IMR-90 (cell line): ENCODE measurements at regions not wholly inside any gene's neighbourhood (a gene's known extent, or its start where the extent isn't known, plus 50 kb on each side); places are given as distances from the start of the nearest gene placed in this dataset.

ENCODE experiments used
- ATAC-seq: fragments of 200-7000 bp; cut with Tn5 transposase; 2 replicates; pipeline ENCODE4 v1.9.1; 2020; ENCODE audit warnings: low read depth, mild to moderate bottlenecking, moderate library complexity
- BruUV-seq: library from RNA; stranded (reverse); fragments of 400-500 nt; replicated peaks from 2 replicates; lab custom pipeline; 2021; lab: Mats Ljungman, UMichigan
- CTCF ChIA-PET: fragments of 300-600 bp; formaldehyde crosslinking; extraction: SDS; loops from one replicate; lab custom pipeline; 2021; ENCODE audit warnings: antibody characterized with exemption; lab: Yijun Ruan, JAX
- POLR2A ChIA-PET: fragments of 300-600 bp; sonication (Branson Sonifier 250); formaldehyde crosslinking; loops from one replicate; lab custom pipeline; 2022; ENCODE audit warnings: antibody characterized with exemption; ENCODE audit not compliant: unreplicated experiment; lab: Charles Lee
- DNase-seq: peaks from one replicate; pipeline ENCODE4 v3.0.0; 2013
- H2AFZ ChIP-seq: replicated peaks from 2 replicates; pipeline ENCODE3; 2013; ENCODE audit warnings: low read length, mild to moderate bottlenecking; ENCODE audit not compliant: poor library complexity
- H2AK5ac ChIP-seq: 2 replicates; pipeline ENCODE4 v1.6.1; 2013; ENCODE audit warnings: low read depth, low read length, inconsistent platforms
- H2AK9ac ChIP-seq: replicated peaks from 2 replicates; pipeline ENCODE3; 2013; ENCODE audit warnings: mild to moderate bottlenecking, low read depth, low read length, moderate library complexity; ENCODE audit not compliant: poor library complexity
- H2BK120ac ChIP-seq: 2 replicates; pipeline ENCODE4 v1.6.1; 2013; ENCODE audit warnings: low read depth, low read length, inconsistent platforms
- H2BK15ac ChIP-seq: 3 replicates; pipeline ENCODE4 v1.6.1; 2013; ENCODE audit warnings: low read depth, low read length, inconsistent platforms
- H2BK20ac ChIP-seq: 2 replicates; pipeline ENCODE4 v1.6.1; 2013; ENCODE audit warnings: low read depth, mild to moderate bottlenecking, inconsistent platforms, low read length, moderate library complexity
- H2BK5ac ChIP-seq: 2 replicates; pipeline ENCODE4 v1.6.1; 2013; ENCODE audit warnings: mild to moderate bottlenecking, low read depth, low read length, inconsistent platforms; ENCODE audit not compliant: poor library complexity, severe bottlenecking
- H3K14ac ChIP-seq: replicated peaks from 2 replicates; pipeline ENCODE4 v1.6.1; 2013; ENCODE audit warnings: low read depth, low read length, inconsistent platforms
- H3K18ac ChIP-seq: 2 replicates; pipeline ENCODE4 v1.6.1; 2013; ENCODE audit warnings: low read depth, low read length, control low read depth
- H3K23ac ChIP-seq: 2 replicates; pipeline ENCODE4 v1.6.1; 2013; ENCODE audit warnings: low read depth, low read length, inconsistent platforms
- H3K27ac ChIP-seq: 2 replicates; pipeline ENCODE4 v1.5.1; 2013; ENCODE audit warnings: mild to moderate bottlenecking, control low read depth, low read length; ENCODE audit not compliant: insufficient read depth
- H3K27me3 ChIP-seq: 2 replicates; pipeline ENCODE4 v1.6.1; 2013; ENCODE audit warnings: low read length; ENCODE audit not compliant: control insufficient read depth, insufficient read depth
- H3K36me3 ChIP-seq: 2 replicates; pipeline ENCODE4 v1.6.1; 2013; ENCODE audit warnings: low read length, mixed read lengths; ENCODE audit not compliant: control insufficient read depth, insufficient read depth
- H3K4ac ChIP-seq: 2 replicates; pipeline ENCODE4 v1.6.1; 2013; ENCODE audit warnings: low read depth, low read length, inconsistent platforms
- H3K4me1 ChIP-seq: 2 replicates; pipeline ENCODE4 v1.6.1; 2013; ENCODE audit warnings: low read length, mixed read lengths; ENCODE audit not compliant: control insufficient read depth, insufficient read depth
- H3K4me2 ChIP-seq: 2 replicates; pipeline ENCODE4 v1.6.1; 2013; ENCODE audit warnings: low read depth, mild to moderate bottlenecking, control low read depth, low read length, moderate library complexity
- H3K4me3 ChIP-seq: 2 replicates; pipeline ENCODE4 v1.5.1; 2013; ENCODE audit warnings: low read depth, mild to moderate bottlenecking, control low read depth, low read length, moderate library complexity; ENCODE audit not compliant: insufficient read depth
- H3K56ac ChIP-seq: 2 replicates; pipeline ENCODE4 v1.6.1; 2013; ENCODE audit warnings: low read length, inconsistent platforms; ENCODE audit not compliant: insufficient read depth; ENCODE audit errors: extremely low read depth
- H3K79me1 ChIP-seq, 2 experiments: 2 replicates each; pipeline ENCODE4 v1.6.1; 2013; ENCODE audit warnings: low read length in 2 of 2, inconsistent platforms in 1 of 2, low read depth in 1 of 2
- H3K9ac ChIP-seq: 2 replicates; pipeline ENCODE4 v1.6.1; 2013; ENCODE audit warnings: low read depth, low read length, control low read depth
- H3K9me1 ChIP-seq: 2 replicates; pipeline ENCODE4 v1.6.1; 2013; ENCODE audit warnings: low read length, inconsistent platforms; ENCODE audit not compliant: insufficient read depth
- H3K9me3 ChIP-seq: 2 replicates; pipeline ENCODE4 v1.6.1; 2013; ENCODE audit warnings: low read length; ENCODE audit not compliant: control insufficient read depth, insufficient read depth
- H4K20me1 ChIP-seq: 2 replicates; pipeline ENCODE4 v1.6.1; 2013; ENCODE audit warnings: low read length, inconsistent platforms; ENCODE audit not compliant: insufficient read depth
- H4K5ac ChIP-seq: 2 replicates; pipeline ENCODE4 v1.6.1; 2013; ENCODE audit warnings: mild to moderate bottlenecking, low read depth, low read length, control low read depth
- H4K8ac ChIP-seq, 2 experiments: 2 replicates each; pipeline ENCODE4 v1.6.1; 2013; ENCODE audit warnings: low read depth in 2 of 2, low read length in 2 of 2, control low read depth in 1 of 2, inconsistent platforms in 1 of 2
- H4K91ac ChIP-seq: 2 replicates; pipeline ENCODE4 v1.6.1; 2013; ENCODE audit warnings: low read depth, low read length, inconsistent platforms; ENCODE audit not compliant: insufficient read depth
- BHLHE40 ChIP-seq: fragments of 150-350 bp; IDR thresholded peaks from 2 replicates; pipeline ENCODE4 v1.6.1; 2016; ENCODE audit warnings: mild to moderate bottlenecking, low read depth, low read length
- CEBPB ChIP-seq: IDR thresholded peaks from 2 replicates; pipeline ENCODE4 v1.6.1; 2012; ENCODE audit warnings: low read depth, low read length, improper control_type of control experiment
- CHD1 ChIP-seq: IDR thresholded peaks from 2 replicates; pipeline ENCODE4 v1.6.1; 2012; ENCODE audit warnings: low read depth, low read length, improper control_type of control experiment
- CTCF ChIP-seq: conservative IDR thresholded peaks from 2 replicates; pipeline ENCODE4 v1.5.1; 2012; ENCODE audit warnings: mild to moderate bottlenecking, low read depth, low read length, improper control_type of control experiment
- FOS ChIP-seq: fragments of 150-350 bp; IDR thresholded peaks from 2 replicates; pipeline ENCODE4 v1.6.1; 2016; ENCODE audit warnings: low read depth, low read length
- MAFK ChIP-seq: IDR thresholded peaks from 2 replicates; pipeline ENCODE4 v1.6.1; 2012; ENCODE audit warnings: low read depth, low read length, improper control_type of control experiment
- MAZ ChIP-seq: IDR thresholded peaks from 2 replicates; pipeline ENCODE4 v1.6.1; 2012; ENCODE audit warnings: low read depth, mild to moderate bottlenecking, low read length, improper control_type of control experiment, moderate library complexity, borderline replicate concordance
- MXI1 ChIP-seq: IDR thresholded peaks from 2 replicates; pipeline ENCODE4 v1.6.1; 2012; ENCODE audit warnings: low read depth, mild to moderate bottlenecking, low read length, moderate library complexity, borderline replicate concordance
- NFE2L2 ChIP-seq: fragments of 150-350 bp; IDR thresholded peaks from 2 replicates; pipeline ENCODE4 v1.6.1; 2016; ENCODE audit warnings: low read depth, mild to moderate bottlenecking, low read length
- POLR2A ChIP-seq: IDR thresholded peaks from 2 replicates; pipeline ENCODE4 v1.6.1; 2012; ENCODE audit warnings: mild to moderate bottlenecking, low read depth, low read length
- RAD21 ChIP-seq: IDR thresholded peaks from 2 replicates; pipeline ENCODE4 v1.6.1; 2012; ENCODE audit warnings: low read length, improper control_type of control experiment
- RCOR1 ChIP-seq: IDR thresholded peaks from 2 replicates; pipeline ENCODE4 v1.6.1; 2012; ENCODE audit warnings: mild to moderate bottlenecking, low read length, improper control_type of control experiment; ENCODE audit not compliant: insufficient replicate concordance
- RFX5 ChIP-seq: IDR thresholded peaks from 2 replicates; pipeline ENCODE4 v1.8.0; 2012; ENCODE audit warnings: low read depth, mild to moderate bottlenecking, low read length, moderate library complexity
- SMC3 ChIP-seq: fragments of 150-350 bp; IDR thresholded peaks from 2 replicates; pipeline ENCODE4 v1.6.1; 2016; ENCODE audit warnings: low read depth, mild to moderate bottlenecking, antibody characterized with exemption, low read length, moderate library complexity
- WGBS, 2 experiments: methylation state at CpG; one replicate each; pipeline versions ENCODE4 v1.1.5 to v1.1.7; 2013; ENCODE audit warnings: missing lambda C conversion rate in 2 of 2; ENCODE audit not compliant: insufficient read length in 1 of 2; ENCODE audit errors: extremely low coverage in 2 of 2; 5-methylcytosine and 5-hydroxymethylcytosine counted together
- dilution Hi-C: fragments of 300-500 bp; cut with HindIII; formaldehyde crosslinking; loops from one replicate; pipeline ENCODE4 v1.14.3; 2018; ENCODE audit warnings: low sequenced_read_pairs; ENCODE audit not compliant: unreplicated experiment
- in situ Hi-C: fragments of 300-500 bp; cut with MboI; formaldehyde crosslinking; loops from 3 replicates; pipeline ENCODE4 v1.14.3; 2019; ENCODE audit warnings: low sequenced_read_pairs, inconsistent platforms, mixed read lengths
- intact Hi-C: fragments of 100-400 bp; cut with micrococcal nuclease; formaldehyde crosslinking; loops from 2 replicates; pipeline ENCODE4 v1.10.0; 2022
- TF ChIP-seq, protein P1 (sequence below): fragments of 150-350 bp; IDR thresholded peaks from 2 replicates; pipeline ENCODE4 v1.6.1; 2016; ENCODE audit warnings: low read depth, mild to moderate bottlenecking, low read length, moderate library complexity, borderline replicate concordance
- TF ChIP-seq, protein P2 (sequence below): fragments of 150-350 bp; IDR thresholded peaks from 2 replicates; pipeline ENCODE4 v1.6.1; 2017; ENCODE audit warnings: mild to moderate bottlenecking, antibody characterized with exemption, low read length, low read depth

- Histone ChIP-seq H3K18ac (no peak overlapping the region), H3K14ac (no peak overlapping the region), H4K8ac (no peak overlapping the region), H2AK5ac (no peak overlapping the region), H3K27me3 (peaks cover 14% of the 10 kb centered on the region), H4K91ac (no peak overlapping the region), H4K5ac (no peak overlapping the region), H3K9ac (no peak overlapping the region), H3K9me1 (0 out of 2 replicates have a peak, but pooled peaks cover 3% of the 10 kb centered on the region), H3K36me3 (no peaks in the 10 kb centered on the region), H3K4ac (no peak overlapping the region), H2BK15ac (no peak overlapping the region), H3K23ac (no peak overlapping the region), H3K79me1 (no peaks in the 10 kb centered on the region), H2BK120ac (no peak overlapping the region), H3K27ac (no peak overlapping the region), H2BK20ac (no peak overlapping the region), H4K20me1 (no peaks in the 10 kb centered on the region), H2BK5ac (no peak overlapping the region), H3K4me2 (no peak overlapping the region), H2AK9ac (no peak overlapping the region), H2AFZ (no peak overlapping the region), H3K4me1 (no peaks in the 10 kb centered on the region), H3K4me3 (no peak overlapping the region), H3K56ac (no peak overlapping the region), H3K9me3 (peaks cover 17% of the 10 kb centered on the region)
- in situ Hi-C loops (no loop called here), intact Hi-C loops (no loop called here), dilution Hi-C loops (no loop called here)
- WGBS, 2 experiments = 78% methylated on average over 7 of the region's 9 CpGs; no CpG with 5 or more reads in 1 of the 2 experiments
- BruUV-seq = no TSS peak
- ATAC-seq (no peak), DNase-seq (no peak)
- ChIA-PET CTCF (no interaction called here), POLR2A (no interaction called here)
- TF ChIP-seq MAZ (no peak), SMC3 (no peak), MAFK (no peak), CEBPB (no peak), FOS (no peak), BHLHE40 (no peak), NFE2L2 (no peak), POLR2A (no peak), RAD21 (no peak), MXI1 (no peak), CHD1 (no peak), RFX5 (no peak), CTCF (no peak), RCOR1 (no peak)
- TF ChIP-seq, protein P1, sequence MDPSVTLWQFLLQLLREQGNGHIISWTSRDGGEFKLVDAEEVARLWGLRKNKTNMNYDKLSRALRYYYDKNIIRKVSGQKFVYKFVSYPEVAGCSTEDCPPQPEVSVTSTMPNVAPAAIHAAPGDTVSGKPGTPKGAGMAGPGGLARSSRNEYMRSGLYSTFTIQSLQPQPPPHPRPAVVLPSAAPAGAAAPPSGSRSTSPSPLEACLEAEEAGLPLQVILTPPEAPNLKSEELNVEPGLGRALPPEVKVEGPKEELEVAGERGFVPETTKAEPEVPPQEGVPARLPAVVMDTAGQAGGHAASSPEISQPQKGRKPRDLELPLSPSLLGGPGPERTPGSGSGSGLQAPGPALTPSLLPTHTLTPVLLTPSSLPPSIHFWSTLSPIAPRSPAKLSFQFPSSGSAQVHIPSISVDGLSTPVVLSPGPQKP = no peak
- TF ChIP-seq, protein P2, sequence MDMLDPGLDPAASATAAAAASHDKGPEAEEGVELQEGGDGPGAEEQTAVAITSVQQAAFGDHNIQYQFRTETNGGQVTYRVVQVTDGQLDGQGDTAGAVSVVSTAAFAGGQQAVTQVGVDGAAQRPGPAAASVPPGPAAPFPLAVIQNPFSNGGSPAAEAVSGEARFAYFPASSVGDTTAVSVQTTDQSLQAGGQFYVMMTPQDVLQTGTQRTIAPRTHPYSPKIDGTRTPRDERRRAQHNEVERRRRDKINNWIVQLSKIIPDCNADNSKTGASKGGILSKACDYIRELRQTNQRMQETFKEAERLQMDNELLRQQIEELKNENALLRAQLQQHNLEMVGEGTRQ = no peak
Measured at GRCh38 chr2:10520154-10520553, 72.0 kb upstream of the ODC1 start.
